ENCODE measurements at regions not wholly inside any gene's neighbourhood (a gene's known extent, or its start where the extent isn't known, plus 50 kb on each side); places are given as distances from the start of the nearest gene placed in this dataset.

GRCh38 chr15:31828594-31828993 lies 201.7 kb upstream of the CHRNA7 start:
- no peak for TF ChIP-seq CTCF (IDR thresholded peaks at IDR 0.05; ENCODE audit: control extremely low read depth, extremely low read depth, low read depth, missing control alignments)
- POLR2A ChIA-PET = no interaction called here
- CTCF ChIA-PET = no interaction called here
- DNase-seq (ENCODE audit: extremely low spot score) = no peak

- ChIA-PET POLR2A (no interaction called here), CTCF (no interaction called here)
- DNase-seq (ENCODE audit: extremely low spot score) = no peak
- TF ChIP-seq CTCF (IDR thresholded peaks at IDR 0.05; ENCODE audit: control extremely low read depth, extremely low read depth, low read depth, missing control alignments) = no peak
Measured at GRCh38 chr15:31830591-31830990, 199.7 kb upstream of the CHRNA7 start.

- CTCF ChIA-PET = no interaction called here
- POLR2A ChIA-PET = no interaction called here
- TF ChIP-seq CTCF (IDR thresholded peaks at IDR 0.05; ENCODE audit: control extremely low read depth, extremely low read depth, low read depth, missing control alignments) = no peak
- DNase-seq (ENCODE audit: extremely low spot score) = no peak
Measured at GRCh38 chr15:31831596-31831995, 198.7 kb upstream of the CHRNA7 start.

GRCh38 chr15:31834654-31835053 lies 195.7 kb upstream of the CHRNA7 start:
- ChIA-PET CTCF (no interaction called here), POLR2A (no interaction called here)
- DNase-seq (ENCODE audit: extremely low spot score) = no peak
- no peak for TF ChIP-seq CTCF (IDR thresholded peaks at IDR 0.05; ENCODE audit: control extremely low read depth, extremely low read depth, low read depth, missing control alignments)

- POLR2A ChIA-PET = interaction anchor here (0.6 kb wide), 1 partner anchor 171 kb away, joined by 3 read pairs; no protein-coding TSS in a partner anchor
Measured at GRCh38 chr15:31839388-31839787, 190.9 kb upstream of the CHRNA7 start.

GRCh38 chr15:31840849-31841476 lies 189.4 kb upstream of the CHRNA7 start:
- no peak for DNase-seq (ENCODE audit: extremely low spot score)
- ChIA-PET POLR2A (no interaction called here), CTCF (no interaction called here)
- no peak for TF ChIP-seq CTCF (IDR thresholded peaks at IDR 0.05; ENCODE audit: control extremely low read depth, extremely low read depth, low read depth, missing control alignments)

More at GRCh38 chr15:31839388-31839787, 190.9 kb upstream of the CHRNA7 start:
- TF ChIP-seq CTCF (IDR thresholded peaks at IDR 0.05; ENCODE audit: control extremely low read depth, extremely low read depth, low read depth, missing control alignments) = no peak
- CTCF ChIA-PET = interaction anchor here (2.0 kb wide), 1 partner anchor 18 kb away, joined by 5 read pairs; no protein-coding TSS in a partner anchor
- DNase-seq (ENCODE audit: extremely low spot score) = no peak

Data from GM10248 (cell line).